Peyer's patch (tissue), 4 donors: ENCODE measurements at regions not wholly inside any gene's neighbourhood (a gene's known extent, or its start where the extent isn't known, plus 50 kb on each side); places are given as distances from the start of the nearest gene placed in this dataset.

Experiments used
- POLR2A ChIP-seq, 2 donors: fragments of 450-650 bp; IDR thresholded peaks; one replicate each; pipeline ENCODE4 v1.5.1; 2017; ENCODE audit warnings: antibody characterized with exemption in 2 of 2, mild to moderate bottlenecking in 2 of 2, moderate library complexity in 2 of 2
- TF ChIP-seq, protein P1 (sequence below), 6 experiments: fragments of 450-650 bp in 4 of 6; fragments of 200-600 bp in 2 of 6; sonication (generic) in 1 of 6; IDR thresholded peaks; one replicate each; pipeline ENCODE4 v1.5.1; 2017 to 2019; ENCODE audit warnings: antibody characterized with exemption in 6 of 6, mild to moderate bottlenecking in 3 of 6, moderate library complexity in 1 of 6

DNA sequence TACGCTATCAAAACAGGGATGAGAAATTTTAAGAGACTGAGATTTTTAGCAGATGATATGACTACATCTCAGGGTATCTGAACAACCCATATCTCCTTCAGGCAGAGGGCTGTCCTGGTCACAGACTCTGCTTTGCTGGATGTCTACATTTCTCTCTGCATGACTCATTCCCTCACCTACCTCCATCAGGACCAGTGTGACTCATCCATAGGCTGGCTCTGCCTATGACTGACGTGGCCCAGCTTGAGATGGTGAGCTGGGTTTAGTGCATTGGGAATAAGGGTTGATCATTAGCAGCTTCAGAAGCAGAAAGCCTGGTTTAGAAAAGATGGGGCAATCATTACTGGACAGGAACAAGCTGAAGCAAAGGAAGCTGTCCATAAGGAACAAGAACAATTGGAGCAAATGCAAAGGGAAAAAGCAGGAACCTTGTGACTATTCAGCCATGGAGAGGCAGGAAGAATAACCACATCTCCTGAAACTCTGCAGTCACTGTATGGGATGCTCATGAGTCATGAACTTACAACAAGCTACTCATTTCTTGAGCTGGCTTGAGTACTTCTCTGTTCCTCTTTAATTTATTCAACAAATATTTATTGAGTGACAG lies 86.4 kb upstream of the CBLN4 start:
- TF ChIP-seq POLR2A (IDR thresholded peaks at IDR 0.05) = no peak
- TF ChIP-seq, protein P1, sequence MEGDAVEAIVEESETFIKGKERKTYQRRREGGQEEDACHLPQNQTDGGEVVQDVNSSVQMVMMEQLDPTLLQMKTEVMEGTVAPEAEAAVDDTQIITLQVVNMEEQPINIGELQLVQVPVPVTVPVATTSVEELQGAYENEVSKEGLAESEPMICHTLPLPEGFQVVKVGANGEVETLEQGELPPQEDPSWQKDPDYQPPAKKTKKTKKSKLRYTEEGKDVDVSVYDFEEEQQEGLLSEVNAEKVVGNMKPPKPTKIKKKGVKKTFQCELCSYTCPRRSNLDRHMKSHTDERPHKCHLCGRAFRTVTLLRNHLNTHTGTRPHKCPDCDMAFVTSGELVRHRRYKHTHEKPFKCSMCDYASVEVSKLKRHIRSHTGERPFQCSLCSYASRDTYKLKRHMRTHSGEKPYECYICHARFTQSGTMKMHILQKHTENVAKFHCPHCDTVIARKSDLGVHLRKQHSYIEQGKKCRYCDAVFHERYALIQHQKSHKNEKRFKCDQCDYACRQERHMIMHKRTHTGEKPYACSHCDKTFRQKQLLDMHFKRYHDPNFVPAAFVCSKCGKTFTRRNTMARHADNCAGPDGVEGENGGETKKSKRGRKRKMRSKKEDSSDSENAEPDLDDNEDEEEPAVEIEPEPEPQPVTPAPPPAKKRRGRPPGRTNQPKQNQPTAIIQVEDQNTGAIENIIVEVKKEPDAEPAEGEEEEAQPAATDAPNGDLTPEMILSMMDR (IDR thresholded peaks at IDR 0.05) = no peak
